Neural cell (in vitro differentiated cells): ENCODE measurements at regions not wholly inside any gene's neighbourhood (a gene's known extent, or its start where the extent isn't known, plus 50 kb on each side); places are given as distances from the start of the nearest gene placed in this dataset.

ENCODE experiments used
- H2AFZ ChIP-seq: fragments of 200-600, 300-800 bp; sonication (generic), shearing (Covaris generic); 2 replicates; pipeline ENCODE4 v1.6.0; 2014; ENCODE audit warnings: low read depth, mild to moderate bottlenecking, antibody characterized with exemption, low read length, moderate library complexity
- H3F3A ChIP-seq: fragments of 200-600 bp; shearing (Covaris generic); 2 replicates; pipeline ENCODE4 v1.6.1; 2016; ENCODE audit warnings: mild to moderate bottlenecking, moderate library complexity, mixed read lengths, antibody characterized with exemption, low read length; ENCODE audit not compliant: insufficient read depth, poor library complexity, severe bottlenecking
- H3K27ac ChIP-seq: fragments of 200-600, 300-800 bp; sonication (generic), shearing (Covaris generic); 2 replicates; pipeline ENCODE4 v1.5.1; 2014; ENCODE audit warnings: mild to moderate bottlenecking, low read length, moderate library complexity
- H3K27me3 ChIP-seq: fragments of 300-800, 200-600 bp; sonication (generic), shearing (Covaris generic); 2 replicates; pipeline ENCODE4 v1.6.0; 2014; ENCODE audit warnings: mild to moderate bottlenecking, low read depth, low read length, moderate library complexity; ENCODE audit not compliant: insufficient read depth
- H3K36me3 ChIP-seq: fragments of 300-800, 200-600 bp; sonication (generic), shearing (Covaris generic); 2 replicates; pipeline ENCODE4 v1.5.1; 2014; ENCODE audit warnings: mild to moderate bottlenecking, antibody characterized with exemption, low read length, moderate library complexity; ENCODE audit not compliant: insufficient read depth
- H3K4me2 ChIP-seq: fragments of 300-800, 200-600 bp; sonication (generic), shearing (Covaris generic); 2 replicates; pipeline ENCODE4 v1.6.0; 2014; ENCODE audit warnings: mild to moderate bottlenecking, low read length
- H3K4me3 ChIP-seq: fragments of 300-800, 200-600 bp; sonication (generic), shearing (Covaris generic); 2 replicates; pipeline ENCODE4 v1.5.1; 2014; ENCODE audit warnings: mild to moderate bottlenecking, low read length, moderate library complexity
- H3K79me2 ChIP-seq: fragments of 200-600 bp; shearing (Covaris generic); replicated peaks from 2 replicates; pipeline ENCODE4 v1.6.0; 2014; ENCODE audit warnings: mild to moderate bottlenecking, low read length, moderate library complexity; ENCODE audit not compliant: insufficient read depth
- H3K9ac ChIP-seq: fragments of 300-800, 200-600 bp; sonication (generic), shearing (Covaris generic); 2 replicates; pipeline ENCODE4 v1.6.1; 2016; ENCODE audit warnings: mild to moderate bottlenecking, low read length, mixed read lengths
- H3K9me2 ChIP-seq: fragments of 200-600 bp; shearing (Covaris generic); 2 replicates; pipeline ENCODE4 v1.6.1; 2016; ENCODE audit warnings: mild to moderate bottlenecking, low read length, mixed read lengths; ENCODE audit not compliant: insufficient read depth
- H3K9me3 ChIP-seq: fragments of 200-600, 300-800 bp; sonication (generic), shearing (Covaris generic); 2 replicates; pipeline ENCODE4 v1.6.1; 2016; ENCODE audit warnings: mild to moderate bottlenecking, mixed run types, low read length, moderate library complexity, mixed read lengths
- H4K20me1 ChIP-seq: fragments of 200-600 bp; shearing (Covaris generic); 2 replicates; pipeline ENCODE4 v1.6.1; 2016; ENCODE audit warnings: mild to moderate bottlenecking, mixed run types; ENCODE audit not compliant: insufficient read depth
- CTCF ChIP-seq: fragments of 450-650 bp; IDR thresholded peaks from 2 replicates; pipeline ENCODE4 v1.5.1; 2014; ENCODE audit warnings: antibody characterized with exemption, mild to moderate bottlenecking, moderate library complexity; ENCODE audit not compliant: poor library complexity, severe bottlenecking
- EP300 ChIP-seq: fragments of 450-650 bp; conservative IDR thresholded peaks from 2 replicates; pipeline ENCODE4 v1.6.1; 2014; ENCODE audit warnings: antibody characterized with exemption, mild to moderate bottlenecking, moderate library complexity; ENCODE audit not compliant: poor library complexity, severe bottlenecking
- EZH2 ChIP-seq: fragments of 200-600, 300-800 bp; shearing (Covaris generic), sonication (generic); IDR thresholded peaks from 2 replicates; pipeline ENCODE4 v1.6.1; 2014; ENCODE audit warnings: antibody characterized with exemption, low read length, borderline replicate concordance, mild to moderate bottlenecking; ENCODE audit not compliant: insufficient read depth, poor library complexity, severe bottlenecking
- MXI1 ChIP-seq: fragments of 450-650 bp; conservative IDR thresholded peaks from 2 replicates; pipeline ENCODE4 v1.6.1; 2014; ENCODE audit warnings: antibody characterized with exemption, mild to moderate bottlenecking; ENCODE audit not compliant: poor library complexity, severe bottlenecking
- POLR2AphosphoS5 ChIP-seq: IDR thresholded peaks from 2 replicates; pipeline ENCODE4 v1.6.1; 2012
- RAD21 ChIP-seq: fragments of 450-650 bp; conservative IDR thresholded peaks from 2 replicates; pipeline ENCODE4 v1.6.1; 2014; ENCODE audit warnings: antibody characterized with exemption, mild to moderate bottlenecking, moderate library complexity
- REST ChIP-seq: IDR thresholded peaks from 2 replicates; pipeline ENCODE4 v1.6.1; 2012; ENCODE audit warnings: borderline replicate concordance
- SMC3 ChIP-seq: fragments of 450-650 bp; conservative IDR thresholded peaks from 2 replicates; pipeline ENCODE4 v1.6.1; 2014; ENCODE audit warnings: antibody characterized with exemption, mild to moderate bottlenecking, moderate library complexity; ENCODE audit not compliant: poor library complexity
- TAF1 ChIP-seq: IDR thresholded peaks from 2 replicates; pipeline ENCODE4 v1.6.1; 2012; ENCODE audit warnings: low read depth

- H3K9me3 ChIP-seq = peaks cover under 1% of the 10 kb centered on the region
- H3K79me2 ChIP-seq = no peaks in the 10 kb centered on the region
- no peaks in the 10 kb centered on the region for H3K9me2 ChIP-seq
- no peaks in the 10 kb centered on the region for H4K20me1 ChIP-seq
- no peak overlapping the region for H2AFZ ChIP-seq
- no peaks in the 10 kb centered on the region for H3K36me3 ChIP-seq
- TF ChIP-seq TAF1 (no peak), POLR2AphosphoS5 (no peak), CTCF (no peak), MXI1 (no peak), RAD21 (no peak), EZH2 (no peak), SMC3 (no peak), EP300 (no peak), REST (no peak)
- no peaks in the 10 kb centered on the region for H3F3A ChIP-seq
- H3K4me2 ChIP-seq = no peak overlapping the region
- no peaks in the 10 kb centered on the region for H3K27me3 ChIP-seq
- no peak overlapping the region for H3K9ac ChIP-seq
- no peak overlapping the region for H3K27ac ChIP-seq
- no peak overlapping the region for H3K4me3 ChIP-seq
Observed at GRCh38 chr2:48085888-48086287, 179.6 kb upstream of the FBXO11 start.

- Histone ChIP-seq H3K4me2 (no peak overlapping the region), H3K79me2 (no peaks in the 10 kb centered on the region), H3K36me3 (no peaks in the 10 kb centered on the region), H3K9me3 (peaks cover 3% of the 10 kb centered on the region), H3K4me3 (no peak overlapping the region), H3K9ac (no peak overlapping the region), H3F3A (no peaks in the 10 kb centered on the region), H2AFZ (no peak overlapping the region), H3K9me2 (no peaks in the 10 kb centered on the region), H4K20me1 (no peaks in the 10 kb centered on the region), H3K27me3 (no peaks in the 10 kb centered on the region), H3K27ac (no peak overlapping the region)
- no peak for TF ChIP-seq RAD21
- no peak for TF ChIP-seq TAF1
- TF ChIP-seq EZH2 = no peak
- TF ChIP-seq CTCF = no peak
- no peak for TF ChIP-seq EP300
- TF ChIP-seq POLR2AphosphoS5 = no peak
- TF ChIP-seq SMC3 = no peak
- TF ChIP-seq MXI1 = no peak
- no peak for TF ChIP-seq REST
Observed at GRCh38 chr2:48088994-48089393, 182.7 kb upstream of the FBXO11 start.
